ENCODE measurements at regions not wholly inside any gene's neighbourhood (a gene's known extent, or its start where the extent isn't known, plus 50 kb on each side); places are given as distances from the start of the nearest gene placed in this dataset.

GRCh38 chr4:136690360-136690759 lies 841.9 kb downstream of the PCDH18 start:
- TF ChIP-seq SCRT2 (tag by site-specific recombination; IDR thresholded peaks at IDR 0.05), result no peak
- no peak for TF ChIP-seq ZBTB1 (tag by site-specific recombination; IDR thresholded peaks at IDR 0.05)
- TF ChIP-seq CTCF (tag by site-specific recombination; IDR thresholded peaks at IDR 0.05), result no peak
- TF ChIP-seq ZNF350 (tag by site-specific recombination; IDR thresholded peaks at IDR 0.05), result no peak
- TF ChIP-seq ZBTB21 (tag by site-specific recombination; IDR thresholded peaks at IDR 0.05), result no peak
- no peak for TF ChIP-seq PRDM10 (tag by site-specific recombination; IDR thresholded peaks at IDR 0.05)
- no peak for TF ChIP-seq BCL11A (tag by site-specific recombination; IDR thresholded peaks at IDR 0.05; ENCODE audit: low read depth)
- TF ChIP-seq ZNF777 (tag by site-specific recombination; IDR thresholded peaks at IDR 0.05; ENCODE audit: borderline replicate concordance), result no peak
- TF ChIP-seq, protein P1, sequence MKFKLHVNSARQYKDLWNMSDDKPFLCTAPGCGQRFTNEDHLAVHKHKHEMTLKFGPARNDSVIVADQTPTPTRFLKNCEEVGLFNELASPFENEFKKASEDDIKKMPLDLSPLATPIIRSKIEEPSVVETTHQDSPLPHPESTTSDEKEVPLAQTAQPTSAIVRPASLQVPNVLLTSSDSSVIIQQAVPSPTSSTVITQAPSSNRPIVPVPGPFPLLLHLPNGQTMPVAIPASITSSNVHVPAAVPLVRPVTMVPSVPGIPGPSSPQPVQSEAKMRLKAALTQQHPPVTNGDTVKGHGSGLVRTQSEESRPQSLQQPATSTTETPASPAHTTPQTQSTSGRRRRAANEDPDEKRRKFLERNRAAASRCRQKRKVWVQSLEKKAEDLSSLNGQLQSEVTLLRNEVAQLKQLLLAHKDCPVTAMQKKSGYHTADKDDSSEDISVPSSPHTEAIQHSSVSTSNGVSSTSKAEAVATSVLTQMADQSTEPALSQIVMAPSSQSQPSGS (tag by site-specific recombination; IDR thresholded peaks at IDR 0.05; ENCODE audit: low read depth), result no peak
- no peak for TF ChIP-seq ZNF501 (tag by site-specific recombination; IDR thresholded peaks at IDR 0.05)
- TF ChIP-seq KLF16 (tag by site-specific recombination; IDR thresholded peaks at IDR 0.05), result no peak
- no peak for TF ChIP-seq ZNF747 (tag by site-specific recombination; IDR thresholded peaks at IDR 0.05)
- TF ChIP-seq TCF7L2 (IDR thresholded peaks at IDR 0.05; ENCODE audit: borderline replicate concordance, low read depth, low read length), result no peak
